Right renal cortex interstitium (tissue), 3 donors: ENCODE measurements at regions not wholly inside any gene's neighbourhood (a gene's known extent, or its start where the extent isn't known, plus 50 kb on each side); places are given as distances from the start of the nearest gene placed in this dataset.
"Not testable (repeated sequence)": the region's sequence is repeated elsewhere in the genome, so short reads cannot be mapped to it uniquely, and the experiment has no call there.

Source experiments
- DNase-seq, 3 donors: peaks; one replicate each; pipeline ENCODE4 v3.0.0-alpha.2; 2013; ENCODE audit warnings: low read depth in 3 of 3, low spot score in 2 of 3

- DNase-seq = no peak
These were observed 789.1 kb upstream of the HS3ST5 start for GRCh38 chr6:115131709-115132490.

- not testable (repeated sequence) for DNase-seq
These were observed 778.7 kb upstream of the HS3ST5 start for GRCh38 chr6:115121513-115121912.

GRCh38 chr6:115120391-115120790, 777.6 kb upstream of the HS3ST5 start:
- DNase-seq = no peak

DNA sequence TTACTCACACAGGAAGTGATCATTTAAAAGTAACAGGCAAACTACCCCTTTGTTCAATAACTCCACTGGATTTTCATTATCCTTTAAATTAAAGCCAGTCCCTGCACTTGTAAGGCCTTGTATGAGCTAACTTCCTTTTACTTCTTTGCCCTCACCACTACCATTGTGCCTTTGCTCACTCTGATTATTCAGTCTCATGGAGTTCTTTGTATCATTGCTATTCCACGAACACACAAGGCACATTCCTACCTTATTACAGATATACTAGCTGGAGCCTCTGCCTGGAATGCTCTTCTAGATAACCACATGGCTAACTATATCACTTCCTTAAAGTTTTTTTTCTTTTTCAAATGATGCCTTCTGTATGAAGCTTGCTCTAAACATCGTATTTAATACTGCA, 748.6 kb upstream of the HS3ST5 start:
- DNase-seq = no peak

GRCh38 chr6:115078555-115078954, 735.7 kb upstream of the HS3ST5 start:
- DNase-seq = no peak

GRCh38 chr6:115071962-115072361, 729.1 kb upstream of the HS3ST5 start:
- no peak for DNase-seq

- no peak for DNase-seq
These were observed 725.0 kb upstream of the HS3ST5 start for GRCh38 chr6:115067690-115068447.

GRCh38 chr6:115064680-115065079, 721.9 kb upstream of the HS3ST5 start:
- no peak for DNase-seq

GRCh38 chr6:115060581-115060980, 717.8 kb upstream of the HS3ST5 start:
- DNase-seq = no peak

- DNase-seq = no peak
These were observed 715.8 kb upstream of the HS3ST5 start for GRCh38 chr6:115058414-115059211.

- DNase-seq = no peak
These were observed 712.8 kb upstream of the HS3ST5 start for GRCh38 chr6:115055579-115055978.

DNA sequence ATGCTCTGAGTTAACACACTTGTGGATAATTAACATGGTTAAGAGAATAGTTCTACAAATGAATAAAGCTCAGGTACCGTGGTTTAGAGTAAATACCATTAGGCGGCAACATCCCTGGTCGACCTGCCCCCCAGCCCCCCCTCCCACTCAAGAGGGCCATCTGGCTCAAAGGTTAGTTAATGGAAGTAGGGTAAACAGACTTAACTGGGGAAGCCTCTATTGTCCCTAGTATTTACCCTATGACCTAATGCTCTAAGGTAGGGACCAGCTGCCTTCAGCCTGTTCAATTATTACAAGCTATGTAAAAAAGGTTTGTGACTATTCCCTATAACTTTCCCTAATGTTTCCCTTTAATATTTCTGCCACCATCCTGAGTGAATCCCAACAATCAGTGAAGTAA, 711.4 kb upstream of the HS3ST5 start:
- DNase-seq = not testable (repeated sequence)

- no peak for DNase-seq
These were observed 710.5 kb upstream of the HS3ST5 start for GRCh38 chr6:115053169-115053860.

GRCh38 chr6:115016593-115016992, 673.8 kb upstream of the HS3ST5 start:
- DNase-seq = no peak

DNA sequence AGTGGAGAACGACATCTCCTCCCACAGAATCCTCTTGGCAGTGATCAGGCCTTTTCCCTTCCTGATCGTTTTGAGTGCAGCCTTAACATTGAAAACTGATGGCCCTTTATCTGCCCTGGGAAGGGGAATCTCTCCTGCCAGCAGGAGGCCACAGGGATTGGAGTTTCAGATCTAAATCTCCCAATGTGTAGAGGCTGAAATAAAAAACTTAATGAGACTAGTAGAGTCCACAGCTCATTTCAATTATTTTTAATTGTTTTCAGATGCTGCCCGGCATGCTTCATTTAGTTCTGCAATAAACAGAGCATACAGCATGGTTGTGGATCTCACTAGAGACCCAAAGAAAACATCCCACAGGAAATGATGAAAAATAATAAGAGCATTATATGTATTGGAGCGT, 662.2 kb upstream of the HS3ST5 start:
- no peak for DNase-seq

- no peak for DNase-seq
These were observed 661.4 kb upstream of the HS3ST5 start for GRCh38 chr6:115004204-115004603.

DNA sequence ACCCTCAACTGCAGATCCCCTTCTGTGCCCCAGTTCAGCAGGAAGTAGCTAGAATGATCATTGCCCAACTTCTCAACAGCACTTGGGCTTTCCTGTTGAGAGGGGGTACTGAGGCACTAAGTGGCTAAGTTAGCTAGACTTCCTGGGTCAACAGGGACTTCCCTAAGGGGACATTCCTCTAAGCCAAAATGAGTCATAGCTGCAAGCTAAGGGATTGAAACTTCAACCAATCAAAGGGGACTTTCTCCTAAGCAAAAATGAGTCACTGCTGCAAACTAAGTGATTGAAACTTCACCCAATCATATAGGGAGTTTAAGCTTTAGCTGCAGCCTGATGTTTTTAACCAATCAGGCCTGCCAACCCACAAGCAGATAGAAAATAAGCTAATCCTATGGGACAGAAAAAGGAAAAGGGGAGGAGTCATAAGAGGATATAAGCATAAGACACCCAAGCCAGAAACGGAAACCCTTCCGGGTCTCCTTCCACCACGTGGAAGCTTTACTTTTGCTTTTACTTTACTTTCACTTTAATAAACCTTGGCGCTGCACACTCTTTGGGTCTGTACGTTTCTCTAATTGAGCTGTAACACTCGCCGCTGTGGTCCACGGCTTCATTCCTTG, 659.0 kb upstream of the HS3ST5 start:
- DNase-seq = no peak

DNA sequence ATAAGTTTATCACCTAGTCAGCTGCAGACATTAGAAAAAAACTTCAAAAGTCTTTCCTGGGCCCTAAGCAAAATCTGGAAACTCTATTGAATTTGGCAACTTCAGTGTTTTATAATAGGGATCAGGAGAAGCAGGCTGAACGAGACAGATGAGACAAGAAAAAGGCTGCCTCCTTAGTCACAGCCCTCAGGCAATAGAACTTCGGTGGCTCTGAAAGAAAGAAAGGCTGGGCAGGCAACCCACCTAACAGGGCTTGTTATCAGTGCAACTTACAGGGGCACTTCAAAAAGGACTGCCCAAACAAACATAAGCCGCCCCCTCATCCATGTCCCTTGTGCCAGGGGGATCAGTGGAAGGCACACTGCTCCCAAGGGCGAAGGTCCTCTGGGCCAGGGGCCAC, 657.9 kb upstream of the HS3ST5 start:
- DNase-seq = no peak

- DNase-seq = no peak
These were observed 655.7 kb upstream of the HS3ST5 start for GRCh38 chr6:114998492-114998891.

GRCh38 chr6:114997813-114998292, 655.0 kb upstream of the HS3ST5 start:
- no peak for DNase-seq
